Head of caudate nucleus (tissue), 42 donors: ENCODE measurements at regions not wholly inside any gene's neighbourhood (a gene's known extent, or its start where the extent isn't known, plus 50 kb on each side); places are given as distances from the start of the nearest gene placed in this dataset.
"Not testable (repeated sequence)": the region's sequence is repeated elsewhere in the genome, so short reads cannot be mapped to it uniquely, and the experiment has no call there.

Source experiments
- DNase-seq, 42 donors: peaks; one replicate each; pipeline versions ENCODE4 v3.0.0 to v3.0.0-alpha.2; 2020 to 2021; ENCODE audit warnings: mixed read lengths in 7 of 42
- intact Hi-C: fragments of 100-400 bp; cut with DNase I; formaldehyde crosslinking; loops from one replicate; pipeline ENCODE4 v1.15.0; 2022

DNA sequence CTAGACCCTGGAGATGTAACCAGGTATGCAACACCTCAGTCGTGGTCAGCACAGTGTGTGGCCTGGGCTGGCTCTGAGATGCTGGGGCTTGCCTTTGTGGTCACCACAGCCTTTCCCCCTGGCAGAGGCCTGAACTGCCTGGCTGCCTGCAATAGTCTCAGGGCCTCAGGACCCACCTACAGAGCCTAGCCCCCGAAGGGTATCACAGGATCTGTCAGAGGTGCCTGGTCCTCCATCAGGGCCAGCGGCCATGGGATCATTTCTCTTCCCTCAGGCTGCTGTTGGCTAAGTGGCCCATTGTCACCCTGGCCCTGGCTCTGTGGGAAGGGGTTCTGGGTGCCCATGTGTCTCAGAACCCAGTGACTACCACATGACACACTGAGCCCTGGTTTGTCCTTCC, 141.6 kb downstream of the CYP26A1 start:
- intact Hi-C loops = no loop called here

GRCh38 chr10:93216341-93216985, 142.8 kb downstream of the CYP26A1 start:
- intact Hi-C loops = no loop called here
- no peak for DNase-seq

More for the DNA sequence above, 141.6 kb downstream of the CYP26A1 start:
- no peak for DNase-seq

DNA sequence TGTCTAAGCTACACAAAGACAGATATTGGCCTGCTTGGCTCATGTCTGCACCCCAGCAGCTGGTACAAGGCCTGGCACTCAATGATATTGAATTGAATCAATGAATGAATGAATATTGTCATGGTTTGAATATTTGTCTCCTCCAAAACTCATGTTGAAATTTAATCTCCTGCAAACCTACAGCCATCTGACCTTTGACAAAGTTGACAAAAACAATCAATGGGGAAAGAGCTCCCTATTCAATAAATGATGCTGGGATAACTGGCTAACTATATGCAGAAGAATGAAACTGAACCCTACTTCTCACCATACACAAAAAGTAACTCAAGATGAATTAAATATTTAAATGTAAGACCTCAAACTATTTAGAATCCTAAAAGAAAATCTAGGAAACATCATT, 144.7 kb downstream of the CYP26A1 start:
- intact Hi-C loops = no loop called here
- DNase-seq = no peak

- no peak for DNase-seq
- intact Hi-C loops = no loop called here
Observed at GRCh38 chr10:93219347-93219746, 145.7 kb downstream of the CYP26A1 start.

DNA sequence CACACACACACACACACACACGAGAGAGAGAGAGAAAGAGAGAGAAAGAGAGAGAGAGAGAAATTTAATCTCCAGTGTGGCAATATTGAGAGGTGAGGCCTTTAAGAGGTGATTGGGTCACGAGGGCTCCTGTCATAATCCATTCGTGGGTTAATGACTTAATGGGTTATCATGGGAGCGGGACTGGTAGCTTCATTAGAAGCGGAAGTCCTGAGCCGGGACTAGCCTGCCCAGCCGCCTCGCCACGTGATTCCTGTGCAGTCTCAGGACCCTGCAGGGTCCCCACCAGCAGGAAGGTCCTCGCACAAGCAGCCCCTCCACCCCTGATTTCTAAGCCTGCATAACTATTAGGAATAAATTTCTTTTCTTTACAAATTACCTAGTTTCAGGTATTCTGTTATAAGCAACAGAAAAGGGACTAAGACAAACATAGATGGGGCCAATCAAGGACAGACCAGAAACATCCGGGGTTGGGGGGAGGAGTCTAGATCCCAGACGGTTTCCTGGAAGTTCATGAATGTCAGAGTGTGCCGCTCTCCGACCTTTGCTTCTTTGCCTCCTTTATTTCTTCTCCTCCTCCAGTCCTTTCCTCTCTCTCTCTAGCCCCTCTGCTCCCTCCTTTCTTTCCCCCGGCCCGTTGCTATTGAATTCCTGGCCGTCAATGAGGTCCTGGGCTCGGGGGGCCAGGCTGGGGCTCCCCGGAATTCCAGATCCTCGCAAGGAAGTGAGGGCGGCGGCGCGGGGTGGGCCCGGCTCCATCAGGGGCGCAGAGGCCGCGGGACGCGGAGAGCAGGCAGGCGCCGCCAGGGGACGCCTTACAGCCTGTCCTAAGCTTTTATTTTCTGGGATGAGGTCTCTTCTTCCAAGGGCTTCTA, 146.8 kb downstream of the CYP26A1 start:
- intact Hi-C loops = no loop called here
- DNase-seq = no peak

GRCh38 chr10:93221171-93221496, 147.4 kb downstream of the CYP26A1 start:
- intact Hi-C loops = no loop called here
- no peak for DNase-seq

DNA sequence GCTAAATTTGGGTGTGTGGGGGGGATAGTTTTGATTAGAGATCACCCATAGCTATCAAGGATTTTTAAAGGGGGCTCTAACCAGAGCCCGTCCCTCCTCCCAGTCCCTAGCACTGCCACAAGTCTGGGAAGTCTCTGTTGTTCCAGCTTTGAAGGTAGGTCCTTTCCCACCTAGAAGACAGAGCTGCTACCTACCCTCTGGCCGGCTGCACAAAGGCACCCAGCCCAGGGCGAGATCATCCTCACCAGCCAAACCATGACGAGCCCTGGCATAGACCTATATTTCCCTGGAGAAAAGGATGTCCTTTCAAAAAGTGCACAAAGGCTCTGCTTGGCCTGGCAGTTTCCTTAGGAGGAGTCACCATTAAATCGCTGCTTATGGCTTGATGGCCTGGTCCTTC, 147.8 kb downstream of the CYP26A1 start:
- no peak for DNase-seq
- intact Hi-C loops = no loop called here

GRCh38 chr10:93222211-93222754, 148.6 kb downstream of the CYP26A1 start:
- intact Hi-C loops = no loop called here
- DNase-seq = no peak

DNA sequence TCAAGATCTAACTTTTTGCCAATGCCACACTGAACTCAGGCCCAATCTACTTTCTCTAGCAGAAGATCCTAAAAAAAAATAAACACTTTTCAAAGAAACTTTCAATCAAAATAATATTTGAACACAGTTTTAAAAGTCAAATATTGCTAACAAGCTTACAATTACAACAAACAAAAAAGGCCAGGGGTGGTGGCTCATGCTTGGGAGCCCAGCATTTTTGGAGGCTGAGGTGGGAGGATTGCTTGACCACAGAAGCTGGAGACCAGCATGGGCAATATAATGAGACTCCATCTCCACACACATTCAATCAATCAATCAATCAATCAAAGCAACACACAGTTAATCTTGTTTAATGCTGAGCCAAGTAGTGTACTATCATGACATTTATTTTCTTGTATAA, 149.2 kb downstream of the CYP26A1 start:
- intact Hi-C loops = no loop called here
- no peak for DNase-seq

GRCh38 chr10:93223336-93223735, 149.6 kb downstream of the CYP26A1 start:
- intact Hi-C loops = no loop called here
- no peak for DNase-seq

- intact Hi-C loops = no loop called here
- DNase-seq = no peak
Observed at GRCh38 chr10:93224005-93224779, 150.5 kb downstream of the CYP26A1 start.

GRCh38 chr10:93225938-93226337, 152.2 kb downstream of the CYP26A1 start:
- DNase-seq = no peak
- intact Hi-C loops = no loop called here

GRCh38 chr10:93226619-93227018, 152.9 kb downstream of the CYP26A1 start:
- intact Hi-C loops = no loop called here
- no peak for DNase-seq

- intact Hi-C loops, DNase-seq: not testable (repeated sequence)
Observed at GRCh38 chr10:93230596-93230995, 156.9 kb downstream of the CYP26A1 start.

DNA sequence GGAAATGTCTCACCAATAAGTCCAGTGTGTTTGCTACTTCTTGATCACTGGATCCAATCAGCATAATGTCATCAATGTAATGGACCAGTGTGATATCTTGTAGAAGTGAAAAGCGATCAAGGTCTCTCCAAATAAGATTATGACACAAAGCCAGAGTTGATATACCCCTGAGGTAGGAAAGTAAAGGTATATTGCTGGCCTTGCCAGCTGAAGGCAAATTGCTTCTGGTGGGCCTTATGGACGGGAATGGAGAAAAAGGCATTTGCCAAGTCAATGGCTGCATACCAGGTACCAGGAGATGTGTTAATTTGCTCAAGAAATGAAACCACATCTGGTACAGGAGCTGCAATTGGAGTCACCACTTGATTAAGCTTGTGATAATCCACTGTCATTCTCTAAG, 158.5 kb downstream of the CYP26A1 start:
- DNase-seq, intact Hi-C loops: not testable (repeated sequence)

- intact Hi-C loops, DNase-seq: not testable (repeated sequence)
Observed at GRCh38 chr10:93234940-93235339, 161.2 kb downstream of the CYP26A1 start.

DNA sequence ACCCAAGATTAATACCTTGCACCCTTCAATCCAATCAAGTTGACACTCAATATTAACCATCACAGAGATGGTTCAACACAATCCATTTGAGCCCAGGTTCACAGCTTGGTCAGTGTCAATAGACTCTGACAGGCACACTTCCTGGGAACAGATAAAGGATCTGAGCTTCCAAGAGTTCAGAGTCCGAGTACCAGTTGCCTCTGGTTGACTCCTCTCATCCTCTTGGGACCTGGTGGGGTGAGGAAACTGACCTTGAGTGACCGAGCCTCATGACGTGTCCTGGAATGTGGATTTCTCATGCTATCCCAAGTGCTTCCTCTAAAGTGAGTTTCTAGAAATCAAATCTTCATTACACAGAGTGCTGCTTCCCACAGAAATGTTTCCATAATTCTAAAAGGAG, 162.0 kb downstream of the CYP26A1 start:
- no peak for DNase-seq
- intact Hi-C loops = no loop called here

DNA sequence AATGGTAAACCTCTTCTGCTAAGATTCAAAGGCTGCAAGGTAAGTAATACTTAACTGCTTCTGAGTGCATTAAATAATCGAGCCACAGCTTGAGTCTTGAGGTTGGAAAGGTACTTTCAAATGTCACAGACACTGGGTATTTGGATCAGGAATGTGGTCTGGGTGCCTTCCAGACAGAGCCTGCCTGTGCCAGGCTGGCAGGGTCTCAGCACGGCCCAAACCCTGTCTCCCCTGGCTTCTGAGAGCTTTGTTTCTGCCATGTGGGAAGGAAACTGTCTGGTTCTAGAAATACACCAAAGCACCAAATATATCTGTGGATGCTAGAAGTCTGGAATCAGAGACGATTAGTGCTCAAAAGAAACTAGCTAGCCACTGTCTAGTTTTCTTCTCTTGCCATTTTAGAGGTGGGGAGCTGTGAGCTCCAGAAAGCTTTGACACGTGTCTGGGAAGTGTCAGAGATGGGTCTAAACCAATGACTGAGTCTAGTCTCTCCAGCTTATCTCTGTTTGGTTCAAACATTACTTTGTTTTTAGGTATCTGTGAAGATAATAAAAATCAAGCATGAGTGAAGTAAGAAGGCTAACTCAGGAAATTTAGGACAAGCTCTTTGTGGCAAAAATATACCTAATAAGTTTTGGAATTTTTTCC, 162.8 kb downstream of the CYP26A1 start:
- DNase-seq = no peak
- intact Hi-C loops = no loop called here

DNA sequence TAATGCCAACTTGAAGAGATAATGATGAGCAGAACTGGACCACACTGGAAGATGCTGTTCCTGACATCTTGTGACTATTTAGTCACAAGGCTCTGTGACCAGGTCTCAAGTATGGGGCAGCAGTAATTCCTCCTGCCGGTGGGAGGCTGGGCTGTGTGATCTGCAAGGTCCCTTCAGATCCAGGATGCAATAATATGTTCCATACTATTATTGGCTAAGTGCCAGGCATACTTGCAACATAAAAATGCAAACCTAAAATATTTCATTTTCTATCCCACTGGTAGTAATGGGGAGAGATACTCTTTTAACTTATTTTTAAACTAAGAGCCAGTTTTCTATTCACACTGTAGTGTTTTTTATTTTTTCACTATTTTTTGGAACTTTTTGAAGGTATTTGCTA, 171.5 kb downstream of the CYP26A1 start:
- no peak for DNase-seq
- intact Hi-C loops = no loop called here
